IMR-90 (cell line): ENCODE measurements at regions not wholly inside any gene's neighbourhood (a gene's known extent, or its start where the extent isn't known, plus 50 kb on each side); places are given as distances from the start of the nearest gene placed in this dataset.

ENCODE experiments used
- ATAC-seq: fragments of 200-7000 bp; cut with Tn5 transposase; 2 replicates; pipeline ENCODE4 v1.9.1; 2020; ENCODE audit warnings: low read depth, mild to moderate bottlenecking, moderate library complexity
- BruUV-seq: library from RNA; stranded (reverse); fragments of 400-500 nt; replicated peaks from 2 replicates; lab custom pipeline; 2021; lab: Mats Ljungman, UMichigan
- CTCF ChIA-PET: fragments of 300-600 bp; formaldehyde crosslinking; extraction: SDS; loops from one replicate; lab custom pipeline; 2021; ENCODE audit warnings: antibody characterized with exemption; lab: Yijun Ruan, JAX
- POLR2A ChIA-PET: fragments of 300-600 bp; sonication (Branson Sonifier 250); formaldehyde crosslinking; loops from one replicate; lab custom pipeline; 2022; ENCODE audit warnings: antibody characterized with exemption; ENCODE audit not compliant: unreplicated experiment; lab: Charles Lee
- DNase-seq: peaks from one replicate; pipeline ENCODE4 v3.0.0; 2013
- H2AFZ ChIP-seq: replicated peaks from 2 replicates; pipeline ENCODE3; 2013; ENCODE audit warnings: low read length, mild to moderate bottlenecking; ENCODE audit not compliant: poor library complexity
- H2AK5ac ChIP-seq: 2 replicates; pipeline ENCODE4 v1.6.1; 2013; ENCODE audit warnings: low read depth, low read length, inconsistent platforms
- H2AK9ac ChIP-seq: replicated peaks from 2 replicates; pipeline ENCODE3; 2013; ENCODE audit warnings: mild to moderate bottlenecking, low read depth, low read length, moderate library complexity; ENCODE audit not compliant: poor library complexity
- H2BK120ac ChIP-seq: 2 replicates; pipeline ENCODE4 v1.6.1; 2013; ENCODE audit warnings: low read depth, low read length, inconsistent platforms
- H2BK15ac ChIP-seq: 3 replicates; pipeline ENCODE4 v1.6.1; 2013; ENCODE audit warnings: low read depth, low read length, inconsistent platforms
- H2BK20ac ChIP-seq: 2 replicates; pipeline ENCODE4 v1.6.1; 2013; ENCODE audit warnings: low read depth, mild to moderate bottlenecking, inconsistent platforms, low read length, moderate library complexity
- H2BK5ac ChIP-seq: 2 replicates; pipeline ENCODE4 v1.6.1; 2013; ENCODE audit warnings: mild to moderate bottlenecking, low read depth, low read length, inconsistent platforms; ENCODE audit not compliant: poor library complexity, severe bottlenecking
- H3K14ac ChIP-seq: replicated peaks from 2 replicates; pipeline ENCODE4 v1.6.1; 2013; ENCODE audit warnings: low read depth, low read length, inconsistent platforms
- H3K18ac ChIP-seq: 2 replicates; pipeline ENCODE4 v1.6.1; 2013; ENCODE audit warnings: low read depth, low read length, control low read depth
- H3K23ac ChIP-seq: 2 replicates; pipeline ENCODE4 v1.6.1; 2013; ENCODE audit warnings: low read depth, low read length, inconsistent platforms
- H3K27ac ChIP-seq: 2 replicates; pipeline ENCODE4 v1.5.1; 2013; ENCODE audit warnings: mild to moderate bottlenecking, control low read depth, low read length; ENCODE audit not compliant: insufficient read depth
- H3K27me3 ChIP-seq: 2 replicates; pipeline ENCODE4 v1.6.1; 2013; ENCODE audit warnings: low read length; ENCODE audit not compliant: control insufficient read depth, insufficient read depth
- H3K36me3 ChIP-seq: 2 replicates; pipeline ENCODE4 v1.6.1; 2013; ENCODE audit warnings: low read length, mixed read lengths; ENCODE audit not compliant: control insufficient read depth, insufficient read depth
- H3K4ac ChIP-seq: 2 replicates; pipeline ENCODE4 v1.6.1; 2013; ENCODE audit warnings: low read depth, low read length, inconsistent platforms
- H3K4me1 ChIP-seq: 2 replicates; pipeline ENCODE4 v1.6.1; 2013; ENCODE audit warnings: low read length, mixed read lengths; ENCODE audit not compliant: control insufficient read depth, insufficient read depth
- H3K4me2 ChIP-seq: 2 replicates; pipeline ENCODE4 v1.6.1; 2013; ENCODE audit warnings: low read depth, mild to moderate bottlenecking, control low read depth, low read length, moderate library complexity
- H3K4me3 ChIP-seq: 2 replicates; pipeline ENCODE4 v1.5.1; 2013; ENCODE audit warnings: low read depth, mild to moderate bottlenecking, control low read depth, low read length, moderate library complexity; ENCODE audit not compliant: insufficient read depth
- H3K56ac ChIP-seq: 2 replicates; pipeline ENCODE4 v1.6.1; 2013; ENCODE audit warnings: low read length, inconsistent platforms; ENCODE audit not compliant: insufficient read depth; ENCODE audit errors: extremely low read depth
- H3K79me1 ChIP-seq, 2 experiments: 2 replicates each; pipeline ENCODE4 v1.6.1; 2013; ENCODE audit warnings: low read length in 2 of 2, inconsistent platforms in 1 of 2, low read depth in 1 of 2
- H3K9ac ChIP-seq: 2 replicates; pipeline ENCODE4 v1.6.1; 2013; ENCODE audit warnings: low read depth, low read length, control low read depth
- H3K9me1 ChIP-seq: 2 replicates; pipeline ENCODE4 v1.6.1; 2013; ENCODE audit warnings: low read length, inconsistent platforms; ENCODE audit not compliant: insufficient read depth
- H3K9me3 ChIP-seq: 2 replicates; pipeline ENCODE4 v1.6.1; 2013; ENCODE audit warnings: low read length; ENCODE audit not compliant: control insufficient read depth, insufficient read depth
- H4K20me1 ChIP-seq: 2 replicates; pipeline ENCODE4 v1.6.1; 2013; ENCODE audit warnings: low read length, inconsistent platforms; ENCODE audit not compliant: insufficient read depth
- H4K5ac ChIP-seq: 2 replicates; pipeline ENCODE4 v1.6.1; 2013; ENCODE audit warnings: mild to moderate bottlenecking, low read depth, low read length, control low read depth
- H4K8ac ChIP-seq, 2 experiments: 2 replicates each; pipeline ENCODE4 v1.6.1; 2013; ENCODE audit warnings: low read depth in 2 of 2, low read length in 2 of 2, control low read depth in 1 of 2, inconsistent platforms in 1 of 2
- H4K91ac ChIP-seq: 2 replicates; pipeline ENCODE4 v1.6.1; 2013; ENCODE audit warnings: low read depth, low read length, inconsistent platforms; ENCODE audit not compliant: insufficient read depth
- CHD1 ChIP-seq: IDR thresholded peaks from 2 replicates; pipeline ENCODE4 v1.6.1; 2012; ENCODE audit warnings: low read depth, low read length, improper control_type of control experiment
- RAD21 ChIP-seq: IDR thresholded peaks from 2 replicates; pipeline ENCODE4 v1.6.1; 2012; ENCODE audit warnings: low read length, improper control_type of control experiment
- WGBS, 2 experiments: methylation state at CpG; one replicate each; pipeline versions ENCODE4 v1.1.5 to v1.1.7; 2013; ENCODE audit warnings: missing lambda C conversion rate in 2 of 2; ENCODE audit not compliant: insufficient read length in 1 of 2; ENCODE audit errors: extremely low coverage in 2 of 2; 5-methylcytosine and 5-hydroxymethylcytosine counted together
- dilution Hi-C: fragments of 300-500 bp; cut with HindIII; formaldehyde crosslinking; loops from one replicate; pipeline ENCODE4 v1.14.3; 2018; ENCODE audit warnings: low sequenced_read_pairs; ENCODE audit not compliant: unreplicated experiment
- in situ Hi-C: fragments of 300-500 bp; cut with MboI; formaldehyde crosslinking; loops from 3 replicates; pipeline ENCODE4 v1.14.3; 2019; ENCODE audit warnings: low sequenced_read_pairs, inconsistent platforms, mixed read lengths
- intact Hi-C: fragments of 100-400 bp; cut with micrococcal nuclease; formaldehyde crosslinking; loops from 2 replicates; pipeline ENCODE4 v1.10.0; 2022
- TF ChIP-seq, protein P1 (sequence below): fragments of 150-350 bp; IDR thresholded peaks from 2 replicates; pipeline ENCODE4 v1.6.1; 2017; ENCODE audit warnings: mild to moderate bottlenecking, antibody characterized with exemption, low read length, low read depth

DNA sequence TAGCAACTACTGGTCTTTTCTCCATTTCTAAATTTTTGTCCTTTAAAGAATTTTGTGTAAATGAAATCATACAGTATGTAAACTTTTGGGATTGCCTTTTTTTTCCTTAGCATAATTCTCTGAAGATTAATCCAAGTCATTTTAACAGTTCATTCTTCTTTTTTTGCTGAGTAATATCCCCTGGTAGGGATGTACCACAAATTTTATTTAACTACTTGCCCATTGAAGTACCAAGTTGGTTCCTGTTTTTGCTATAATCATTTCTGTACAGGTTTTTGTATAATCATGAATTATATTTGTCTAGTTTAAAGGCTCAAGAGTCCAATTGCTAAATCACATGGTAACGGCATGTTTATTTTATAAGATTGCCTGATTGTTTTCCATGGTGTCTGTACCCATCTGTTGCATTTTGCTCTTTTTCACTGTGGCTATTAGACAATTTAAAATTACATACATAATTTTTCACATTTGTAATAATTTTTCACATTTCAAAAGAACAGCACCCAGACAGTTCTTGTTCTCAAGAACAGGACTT, 891.1 kb downstream of the USP25 start:
- Histone ChIP-seq H3K36me3 (no peaks in the 10 kb centered on the region), H4K5ac (no peak overlapping the region), H4K8ac (no peak overlapping the region), H3K9me3 (no peaks in the 10 kb centered on the region), H3K4me3 (no peak overlapping the region), H3K23ac (no peak overlapping the region), H2BK5ac (no peak overlapping the region), H2AK5ac (no peak overlapping the region), H4K91ac (no peak overlapping the region), H3K27ac (no peak overlapping the region), H3K4ac (no peak overlapping the region), H3K9ac (no peak overlapping the region), H3K14ac (no peak overlapping the region), H3K56ac (no peak overlapping the region), H3K9me1 (no peaks in the 10 kb centered on the region), H3K27me3 (no peaks in the 10 kb centered on the region), H3K79me1 (no peaks in the 10 kb centered on the region), H2BK15ac (no peak overlapping the region), H2AK9ac (no peak overlapping the region), H3K4me2 (no peak overlapping the region), H2BK20ac (no peak overlapping the region), H4K20me1 (no peaks in the 10 kb centered on the region), H2BK120ac (no peak overlapping the region), H3K4me1 (no peaks in the 10 kb centered on the region), H2AFZ (no peak overlapping the region), H3K18ac (no peak overlapping the region)
- ChIA-PET POLR2A (no interaction called here), CTCF (no interaction called here)
- ATAC-seq (no peak), DNase-seq (no peak)
- no CpG with 5 or more reads among the region's 1 CpG for WGBS, 2 experiments
- intact Hi-C loops (no loop called here), dilution Hi-C loops (no loop called here), in situ Hi-C loops (no loop called here)
- no TSS peak for BruUV-seq
- TF ChIP-seq, protein P1, sequence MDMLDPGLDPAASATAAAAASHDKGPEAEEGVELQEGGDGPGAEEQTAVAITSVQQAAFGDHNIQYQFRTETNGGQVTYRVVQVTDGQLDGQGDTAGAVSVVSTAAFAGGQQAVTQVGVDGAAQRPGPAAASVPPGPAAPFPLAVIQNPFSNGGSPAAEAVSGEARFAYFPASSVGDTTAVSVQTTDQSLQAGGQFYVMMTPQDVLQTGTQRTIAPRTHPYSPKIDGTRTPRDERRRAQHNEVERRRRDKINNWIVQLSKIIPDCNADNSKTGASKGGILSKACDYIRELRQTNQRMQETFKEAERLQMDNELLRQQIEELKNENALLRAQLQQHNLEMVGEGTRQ, result no peak
- TF ChIP-seq RAD21 (no peak), CHD1 (no peak)
